ENCODE measurements at regions not wholly inside any gene's neighbourhood (a gene's known extent, or its start where the extent isn't known, plus 50 kb on each side); places are given as distances from the start of the nearest gene placed in this dataset.

DNA sequence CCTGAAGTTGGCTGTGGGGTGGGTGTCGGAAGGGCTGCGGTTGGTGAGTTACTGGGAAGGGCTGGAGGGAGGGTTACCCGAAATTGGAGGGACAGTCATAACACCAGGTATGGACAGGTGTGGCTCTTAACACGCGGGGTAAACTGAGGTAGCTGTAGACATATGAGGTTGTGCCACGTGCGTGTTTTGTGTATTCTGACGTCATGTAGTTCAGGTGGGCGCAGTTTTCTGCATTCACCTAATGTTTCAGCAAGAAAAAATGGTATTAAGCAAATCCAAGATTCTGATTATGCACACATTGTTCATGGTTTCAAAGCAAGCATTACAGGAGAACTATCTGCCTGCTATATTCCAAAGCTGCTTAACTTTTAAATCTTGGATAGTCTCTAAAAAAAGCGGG lies 83.5 kb upstream of the GPM6B start (continued):
- no peak for TF ChIP-seq SP1 (IDR thresholded peaks at IDR 0.05)
- TF ChIP-seq, protein P1, sequence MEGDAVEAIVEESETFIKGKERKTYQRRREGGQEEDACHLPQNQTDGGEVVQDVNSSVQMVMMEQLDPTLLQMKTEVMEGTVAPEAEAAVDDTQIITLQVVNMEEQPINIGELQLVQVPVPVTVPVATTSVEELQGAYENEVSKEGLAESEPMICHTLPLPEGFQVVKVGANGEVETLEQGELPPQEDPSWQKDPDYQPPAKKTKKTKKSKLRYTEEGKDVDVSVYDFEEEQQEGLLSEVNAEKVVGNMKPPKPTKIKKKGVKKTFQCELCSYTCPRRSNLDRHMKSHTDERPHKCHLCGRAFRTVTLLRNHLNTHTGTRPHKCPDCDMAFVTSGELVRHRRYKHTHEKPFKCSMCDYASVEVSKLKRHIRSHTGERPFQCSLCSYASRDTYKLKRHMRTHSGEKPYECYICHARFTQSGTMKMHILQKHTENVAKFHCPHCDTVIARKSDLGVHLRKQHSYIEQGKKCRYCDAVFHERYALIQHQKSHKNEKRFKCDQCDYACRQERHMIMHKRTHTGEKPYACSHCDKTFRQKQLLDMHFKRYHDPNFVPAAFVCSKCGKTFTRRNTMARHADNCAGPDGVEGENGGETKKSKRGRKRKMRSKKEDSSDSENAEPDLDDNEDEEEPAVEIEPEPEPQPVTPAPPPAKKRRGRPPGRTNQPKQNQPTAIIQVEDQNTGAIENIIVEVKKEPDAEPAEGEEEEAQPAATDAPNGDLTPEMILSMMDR (IDR thresholded peaks at IDR 0.05; ENCODE audit: low read depth, low read length, missing input control): no peak
- TF ChIP-seq JUND (IDR thresholded peaks at IDR 0.05): no peak

DNA sequence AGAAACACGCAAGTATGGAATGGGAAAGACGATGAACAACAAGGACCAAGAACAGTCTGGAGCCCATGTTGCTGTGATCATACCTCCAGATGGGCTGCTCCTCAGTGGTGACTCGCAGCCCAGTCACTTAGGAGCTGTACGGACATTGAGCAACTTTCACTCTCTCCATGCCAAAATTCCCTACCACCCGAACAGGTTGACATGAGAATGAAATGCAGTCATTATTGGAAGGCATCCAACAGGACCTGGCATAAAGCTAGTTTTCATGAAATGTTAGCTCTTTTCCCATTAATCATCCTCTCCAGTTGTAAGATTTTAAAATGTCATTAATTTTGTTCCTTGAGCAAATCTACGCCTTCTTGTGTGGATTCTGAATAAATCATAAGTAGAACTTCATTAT lies 82.7 kb upstream of the GPM6B start:
- Histone ChIP-seq H3K4me3 (ENCODE audit: low read depth in 1 of 3, low read length in 3 of 3) (no peak overlapping the region), H3K9ac (ENCODE audit: low read depth in 1 of 2, low read length in 2 of 2) (no peak overlapping the region), H3K4me1 (ENCODE audit: control insufficient read depth in 4 of 4, insufficient read depth in 4 of 4, low read length in 3 of 4) (no peaks in the 10 kb centered on the region), H3K27ac (ENCODE audit: low read depth in 1 of 2, low read length in 2 of 2) (no peak overlapping the region), H3K36me3 (ENCODE audit: control insufficient read depth in 4 of 4, insufficient read depth in 3 of 4, low read depth in 1 of 4, low read length in 3 of 4) (no peaks in the 10 kb centered on the region), H3K9me3 (ENCODE audit: control insufficient read depth in 4 of 4, low read length in 3 of 4) (no peaks in the 10 kb centered on the region), H3K27me3 (ENCODE audit: control insufficient read depth in 4 of 4, insufficient read depth in 4 of 4, low read length in 3 of 4) (peaks cover 0 to 3% (median 0%) of the 10 kb centered on the region in 4 donors)
- TF ChIP-seq RAD21 (IDR thresholded peaks at IDR 0.05): no peak
- TF ChIP-seq SP1 (IDR thresholded peaks at IDR 0.05): no peak
- TF ChIP-seq, protein P2, sequence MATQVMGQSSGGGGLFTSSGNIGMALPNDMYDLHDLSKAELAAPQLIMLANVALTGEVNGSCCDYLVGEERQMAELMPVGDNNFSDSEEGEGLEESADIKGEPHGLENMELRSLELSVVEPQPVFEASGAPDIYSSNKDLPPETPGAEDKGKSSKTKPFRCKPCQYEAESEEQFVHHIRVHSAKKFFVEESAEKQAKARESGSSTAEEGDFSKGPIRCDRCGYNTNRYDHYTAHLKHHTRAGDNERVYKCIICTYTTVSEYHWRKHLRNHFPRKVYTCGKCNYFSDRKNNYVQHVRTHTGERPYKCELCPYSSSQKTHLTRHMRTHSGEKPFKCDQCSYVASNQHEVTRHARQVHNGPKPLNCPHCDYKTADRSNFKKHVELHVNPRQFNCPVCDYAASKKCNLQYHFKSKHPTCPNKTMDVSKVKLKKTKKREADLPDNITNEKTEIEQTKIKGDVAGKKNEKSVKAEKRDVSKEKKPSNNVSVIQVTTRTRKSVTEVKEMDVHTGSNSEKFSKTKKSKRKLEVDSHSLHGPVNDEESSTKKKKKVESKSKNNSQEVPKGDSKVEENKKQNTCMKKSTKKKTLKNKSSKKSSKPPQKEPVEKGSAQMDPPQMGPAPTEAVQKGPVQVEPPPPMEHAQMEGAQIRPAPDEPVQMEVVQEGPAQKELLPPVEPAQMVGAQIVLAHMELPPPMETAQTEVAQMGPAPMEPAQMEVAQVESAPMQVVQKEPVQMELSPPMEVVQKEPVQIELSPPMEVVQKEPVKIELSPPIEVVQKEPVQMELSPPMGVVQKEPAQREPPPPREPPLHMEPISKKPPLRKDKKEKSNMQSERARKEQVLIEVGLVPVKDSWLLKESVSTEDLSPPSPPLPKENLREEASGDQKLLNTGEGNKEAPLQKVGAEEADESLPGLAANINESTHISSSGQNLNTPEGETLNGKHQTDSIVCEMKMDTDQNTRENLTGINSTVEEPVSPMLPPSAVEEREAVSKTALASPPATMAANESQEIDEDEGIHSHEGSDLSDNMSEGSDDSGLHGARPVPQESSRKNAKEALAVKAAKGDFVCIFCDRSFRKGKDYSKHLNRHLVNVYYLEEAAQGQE (IDR thresholded peaks at IDR 0.05): no peak
- TF ChIP-seq, protein P3, sequence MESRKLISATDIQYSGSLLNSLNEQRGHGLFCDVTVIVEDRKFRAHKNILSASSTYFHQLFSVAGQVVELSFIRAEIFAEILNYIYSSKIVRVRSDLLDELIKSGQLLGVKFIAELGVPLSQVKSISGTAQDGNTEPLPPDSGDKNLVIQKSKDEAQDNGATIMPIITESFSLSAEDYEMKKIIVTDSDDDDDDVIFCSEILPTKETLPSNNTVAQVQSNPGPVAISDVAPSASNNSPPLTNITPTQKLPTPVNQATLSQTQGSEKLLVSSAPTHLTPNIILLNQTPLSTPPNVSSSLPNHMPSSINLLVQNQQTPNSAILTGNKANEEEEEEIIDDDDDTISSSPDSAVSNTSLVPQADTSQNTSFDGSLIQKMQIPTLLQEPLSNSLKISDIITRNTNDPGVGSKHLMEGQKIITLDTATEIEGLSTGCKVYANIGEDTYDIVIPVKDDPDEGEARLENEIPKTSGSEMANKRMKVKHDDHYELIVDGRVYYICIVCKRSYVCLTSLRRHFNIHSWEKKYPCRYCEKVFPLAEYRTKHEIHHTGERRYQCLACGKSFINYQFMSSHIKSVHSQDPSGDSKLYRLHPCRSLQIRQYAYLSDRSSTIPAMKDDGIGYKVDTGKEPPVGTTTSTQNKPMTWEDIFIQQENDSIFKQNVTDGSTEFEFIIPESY (IDR thresholded peaks at IDR 0.05): no peak
- TF ChIP-seq FOXA2 (IDR thresholded peaks at IDR 0.05): no peak
- TF ChIP-seq HNF4G (IDR thresholded peaks at IDR 0.05): no peak
- TF ChIP-seq, protein P4, sequence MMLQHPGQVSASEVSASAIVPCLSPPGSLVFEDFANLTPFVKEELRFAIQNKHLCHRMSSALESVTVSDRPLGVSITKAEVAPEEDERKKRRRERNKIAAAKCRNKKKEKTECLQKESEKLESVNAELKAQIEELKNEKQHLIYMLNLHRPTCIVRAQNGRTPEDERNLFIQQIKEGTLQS (IDR thresholded peaks at IDR 0.05): no peak
- TF ChIP-seq HNF4A (conservative IDR thresholded peaks at IDR 0.05): no peak
- no peak for DNase-seq (ENCODE audit: low spot score)
- WGBS: 67% methylated on average over 6 of the region's 6 CpGs

GRCh38 chrX:13898603-13899002 lies 81.7 kb upstream of the GPM6B start:
- Histone ChIP-seq H3K4me3 (ENCODE audit: low read depth in 1 of 3, low read length in 3 of 3) (no peak overlapping the region), H3K27me3 (ENCODE audit: control insufficient read depth in 4 of 4, insufficient read depth in 4 of 4, low read length in 3 of 4) (peaks cover 0 to 3% (median 0%) of the 10 kb centered on the region in 4 donors), H3K27ac (ENCODE audit: low read depth in 1 of 2, low read length in 2 of 2) (no peak overlapping the region), H3K4me1 (ENCODE audit: control insufficient read depth in 4 of 4, insufficient read depth in 4 of 4, low read length in 3 of 4) (no peaks in the 10 kb centered on the region), H3K9me3 (ENCODE audit: control insufficient read depth in 4 of 4, low read length in 3 of 4) (no peaks in the 10 kb centered on the region), H3K9ac (ENCODE audit: low read depth in 1 of 2, low read length in 2 of 2) (no peak overlapping the region), H3K36me3 (ENCODE audit: control insufficient read depth in 4 of 4, insufficient read depth in 3 of 4, low read depth in 1 of 4, low read length in 3 of 4) (no peaks in the 10 kb centered on the region)
- no peak for DNase-seq (ENCODE audit: low spot score)
- WGBS: 96% methylated on average over 4 of the region's 4 CpGs
- TF ChIP-seq RAD21 (IDR thresholded peaks at IDR 0.05): no peak
- no peak for TF ChIP-seq SP1 (IDR thresholded peaks at IDR 0.05)
- TF ChIP-seq FOXA2 (IDR thresholded peaks at IDR 0.05): no peak
- TF ChIP-seq, protein P1 (IDR thresholded peaks at IDR 0.05; ENCODE audit: low read depth, low read length, missing input control): no peak
- no peak for TF ChIP-seq YY1 (IDR thresholded peaks at IDR 0.05)
- TF ChIP-seq HNF4G (IDR thresholded peaks at IDR 0.05): no peak
- TF ChIP-seq, protein P2 (IDR thresholded peaks at IDR 0.05): no peak

Measured in liver (tissue), 8 donors.